HEK293T (cell line): ENCODE measurements at regions not wholly inside any gene's neighbourhood (a gene's known extent, or its start where the extent isn't known, plus 50 kb on each side); places are given as distances from the start of the nearest gene placed in this dataset.

Experiments
- ARNT ChIP-seq: fragments of 450-650 bp; IDR thresholded peaks from 2 replicates; pipeline ENCODE4 v1.6.1; 2017; ENCODE audit warnings: mild to moderate bottlenecking
- FOXA1 ChIP-seq: fragments of 450-650 bp; IDR thresholded peaks from 2 replicates; pipeline ENCODE4 v1.6.1; 2016; ENCODE audit warnings: mild to moderate bottlenecking
- LEF1 ChIP-seq: fragments of 450-650 bp; IDR thresholded peaks from 2 replicates; pipeline ENCODE4 v1.6.1; 2017; ENCODE audit warnings: mild to moderate bottlenecking, borderline replicate concordance
- NFRKB ChIP-seq: fragments of 450-650 bp; IDR thresholded peaks from 2 replicates; pipeline ENCODE4 v1.6.1; 2016; ENCODE audit warnings: mild to moderate bottlenecking, moderate library complexity

- TF ChIP-seq NFRKB (no peak), ARNT (no peak), LEF1 (no peak), FOXA1 (no peak)
Measured at GRCh38 chr2:234313558-234313957, 183.3 kb downstream of the ARL4C start.
